Dendritic cell treated with granulocyte-macrophage colony-stimulating factor and Interleukin-4, amounts not matched to agents 40 ng/mL and 50 ng/mL, for 4 days (primary cell): ENCODE measurements at regions not wholly inside any gene's neighbourhood (a gene's known extent, or its start where the extent isn't known, plus 50 kb on each side); places are given as distances from the start of the nearest gene placed in this dataset.
A peak's percentile ranks its signal among the peaks of the same experiment; 100 is the strongest.
"Not testable (repeated sequence)": the region's sequence is repeated elsewhere in the genome, so short reads cannot be mapped to it uniquely, and the experiment has no call there.

Experiments
- H3K27ac Mint-ChIP-seq: one replicate; pipeline ENCODE4 v1.8.0; 2022; ENCODE audit warnings: mild to moderate bottlenecking, mixed read lengths
- H3K27me3 Mint-ChIP-seq: one replicate; pipeline ENCODE4 v1.8.0; 2022; ENCODE audit warnings: mild to moderate bottlenecking, mixed read lengths
- H3K36me3 Mint-ChIP-seq: one replicate; pipeline ENCODE4 v1.8.0; 2022; ENCODE audit warnings: low read depth, mixed read lengths
- H3K4me1 Mint-ChIP-seq: one replicate; pipeline ENCODE4 v1.8.0; 2022; ENCODE audit warnings: low read depth, mixed read lengths
- H3K4me3 Mint-ChIP-seq: one replicate; pipeline ENCODE4 v1.8.0; 2022; ENCODE audit warnings: mild to moderate bottlenecking, moderate library complexity, mixed read lengths
- H3K9me3 Mint-ChIP-seq: one replicate; pipeline ENCODE4 v1.8.0; 2022; ENCODE audit warnings: mixed read lengths
- intact Hi-C: fragments of 100-400 bp; cut with micrococcal nuclease; formaldehyde crosslinking; loops from one replicate; pipeline ENCODE4 v1.15.0; 2022

GRCh38 chr4:104901961-104902605 lies 244.6 kb upstream of the TET2 start:
- Mint-ChIP-seq H3K27ac (no peak overlapping the region), H3K36me3 (no peaks in the 10 kb centered on the region), H3K4me1 (peaks cover 15% of the 10 kb centered on the region), H3K9me3 (peaks cover 21% of the 10 kb centered on the region), H3K4me3 (no peak overlapping the region), H3K27me3 (peaks cover 2% of the 10 kb centered on the region)
- intact Hi-C loops: no loop called here

GRCh38 chr4:104905065-104905464 lies 241.6 kb upstream of the TET2 start:
- intact Hi-C loops: no loop called here
- Mint-ChIP-seq H3K4me3 (no peak overlapping the region), H3K4me1 (peaks cover 15% of the 10 kb centered on the region), H3K36me3 (no peaks in the 10 kb centered on the region), H3K9me3 (peaks cover under 1% of the 10 kb centered on the region), H3K27me3 (peaks cover 2% of the 10 kb centered on the region), H3K27ac (no peak overlapping the region)

- Mint-ChIP-seq H3K4me1 (peaks cover 15% of the 10 kb centered on the region), H3K27me3 (peaks cover 2% of the 10 kb centered on the region), H3K4me3 (no peak overlapping the region), H3K9me3 (no peaks in the 10 kb centered on the region), H3K36me3 (no peaks in the 10 kb centered on the region), H3K27ac (no peak overlapping the region)
- intact Hi-C loops: no loop called here
These were observed 241.1 kb upstream of the TET2 start for GRCh38 chr4:104905546-104905945.

- intact Hi-C loops: no loop called here
- peaks cover 11% of the 10 kb centered on the region for H3K4me1 Mint-ChIP-seq
- no peak overlapping the region for H3K4me3 Mint-ChIP-seq
- no peak overlapping the region for H3K27ac Mint-ChIP-seq
- no peaks in the 10 kb centered on the region for H3K36me3 Mint-ChIP-seq
- no peaks in the 10 kb centered on the region for H3K9me3 Mint-ChIP-seq
- H3K27me3 Mint-ChIP-seq: peaks cover 2% of the 10 kb centered on the region
These were observed 240.4 kb upstream of the TET2 start for GRCh38 chr4:104906276-104906675.

- intact Hi-C loops: no loop called here
- Mint-ChIP-seq H3K27ac (no peak overlapping the region), H3K4me3 (no peak overlapping the region), H3K36me3 (no peaks in the 10 kb centered on the region), H3K27me3 (peaks cover 2% of the 10 kb centered on the region), H3K4me1 (peaks cover 2% of the 10 kb centered on the region), H3K9me3 (no peaks in the 10 kb centered on the region)
These were observed 239.5 kb upstream of the TET2 start for GRCh38 chr4:104907074-104907649.

GRCh38 chr4:104907991-104908390 lies 238.7 kb upstream of the TET2 start:
- no peaks in the 10 kb centered on the region for H3K4me1 Mint-ChIP-seq
- H3K9me3 Mint-ChIP-seq: no peaks in the 10 kb centered on the region
- no peak overlapping the region for H3K4me3 Mint-ChIP-seq
- no peaks in the 10 kb centered on the region for H3K36me3 Mint-ChIP-seq
- H3K27ac Mint-ChIP-seq: no peak overlapping the region
- intact Hi-C loops: no loop called here
- peaks cover 2% of the 10 kb centered on the region for H3K27me3 Mint-ChIP-seq

- no peaks in the 10 kb centered on the region for H3K9me3 Mint-ChIP-seq
- H3K36me3 Mint-ChIP-seq: no peaks in the 10 kb centered on the region
- no peaks in the 10 kb centered on the region for H3K4me1 Mint-ChIP-seq
- no peak overlapping the region for H3K27ac Mint-ChIP-seq
- intact Hi-C loops: no loop called here
- H3K4me3 Mint-ChIP-seq: no peak overlapping the region
- H3K27me3 Mint-ChIP-seq: peaks cover 2% of the 10 kb centered on the region
These were observed 237.3 kb upstream of the TET2 start for GRCh38 chr4:104909376-104909775.

- intact Hi-C loops: no loop called here
- H3K9me3 Mint-ChIP-seq: peaks cover 12% of the 10 kb centered on the region
- no peak overlapping the region for H3K4me3 Mint-ChIP-seq
- H3K36me3 Mint-ChIP-seq: no peaks in the 10 kb centered on the region
- no peaks in the 10 kb centered on the region for H3K27me3 Mint-ChIP-seq
- no peak overlapping the region for H3K27ac Mint-ChIP-seq
- no peaks in the 10 kb centered on the region for H3K4me1 Mint-ChIP-seq
These were observed 234.2 kb upstream of the TET2 start for GRCh38 chr4:104912518-104912917.

- H3K4me3 Mint-ChIP-seq: no peak overlapping the region
- peaks cover 12% of the 10 kb centered on the region for H3K9me3 Mint-ChIP-seq
- H3K27me3 Mint-ChIP-seq: no peaks in the 10 kb centered on the region
- no peaks in the 10 kb centered on the region for H3K4me1 Mint-ChIP-seq
- no peak overlapping the region for H3K27ac Mint-ChIP-seq
- intact Hi-C loops: no loop called here
- H3K36me3 Mint-ChIP-seq: no peaks in the 10 kb centered on the region
These were observed 231.3 kb upstream of the TET2 start for GRCh38 chr4:104915373-104915772.

- Mint-ChIP-seq H3K36me3 (no peaks in the 10 kb centered on the region), H3K27ac (no peak overlapping the region), H3K27me3 (no peaks in the 10 kb centered on the region), H3K4me1 (no peaks in the 10 kb centered on the region), H3K9me3 (peaks cover 12% of the 10 kb centered on the region), H3K4me3 (no peak overlapping the region)
- intact Hi-C loops: no loop called here
These were observed 230.8 kb upstream of the TET2 start for GRCh38 chr4:104915864-104916263.

GRCh38 chr4:104919406-104919805 lies 227.3 kb upstream of the TET2 start:
- Mint-ChIP-seq H3K4me3 (no peak overlapping the region), H3K27me3 (no peaks in the 10 kb centered on the region), H3K36me3 (no peaks in the 10 kb centered on the region), H3K4me1 (no peaks in the 10 kb centered on the region), H3K27ac (no peak overlapping the region), H3K9me3 (peaks cover 12% of the 10 kb centered on the region)
- intact Hi-C loops: no loop called here

- H3K9me3 Mint-ChIP-seq: peaks cover 37% of the 10 kb centered on the region
- peak overlapping the region; percentile 84 for H3K27ac Mint-ChIP-seq
- peaks cover 13% of the 10 kb centered on the region for H3K36me3 Mint-ChIP-seq
- intact Hi-C loops: loop anchor here (5.0 kb wide), 1 partner anchor 542 kb away; the partner anchor contains the start of gene PPA2
- H3K4me1 Mint-ChIP-seq: peaks cover 25% of the 10 kb centered on the region
- no peak overlapping the region for H3K4me3 Mint-ChIP-seq
- no peaks in the 10 kb centered on the region for H3K27me3 Mint-ChIP-seq
These were observed 216.4 kb upstream of the TET2 start for GRCh38 chr4:104930298-104930697.

GRCh38 chr4:104930745-104931736 lies 215.6 kb upstream of the TET2 start:
- intact Hi-C loops: loop anchor here (5.0 kb wide), 1 partner anchor 541 kb away; the partner anchor contains the start of gene PPA2
- peaks cover 25% of the 10 kb centered on the region for H3K4me1 Mint-ChIP-seq
- not testable (repeated sequence) for H3K4me3 Mint-ChIP-seq, H3K27me3 Mint-ChIP-seq
- peaks cover 13% of the 10 kb centered on the region for H3K36me3 Mint-ChIP-seq
- H3K27ac Mint-ChIP-seq: peak overlapping the region; percentile 84
- peaks cover 37% of the 10 kb centered on the region for H3K9me3 Mint-ChIP-seq

GRCh38 chr4:104938624-104939023 lies 208.1 kb upstream of the TET2 start:
- no peak overlapping the region for H3K27ac Mint-ChIP-seq

More at GRCh38 chr4:104938624-104939023, 208.1 kb upstream of the TET2 start:
- peaks cover 4% of the 10 kb centered on the region for H3K4me1 Mint-ChIP-seq
- H3K9me3 Mint-ChIP-seq: peaks cover 14% of the 10 kb centered on the region
- H3K4me3 Mint-ChIP-seq: no peak overlapping the region
- H3K36me3 Mint-ChIP-seq: peaks cover under 1% of the 10 kb centered on the region
- no peaks in the 10 kb centered on the region for H3K27me3 Mint-ChIP-seq
- intact Hi-C loops: no loop called here
